ENCODE measurements at regions not wholly inside any gene's neighbourhood (a gene's known extent, or its start where the extent isn't known, plus 50 kb on each side); places are given as distances from the start of the nearest gene placed in this dataset.

DNA sequence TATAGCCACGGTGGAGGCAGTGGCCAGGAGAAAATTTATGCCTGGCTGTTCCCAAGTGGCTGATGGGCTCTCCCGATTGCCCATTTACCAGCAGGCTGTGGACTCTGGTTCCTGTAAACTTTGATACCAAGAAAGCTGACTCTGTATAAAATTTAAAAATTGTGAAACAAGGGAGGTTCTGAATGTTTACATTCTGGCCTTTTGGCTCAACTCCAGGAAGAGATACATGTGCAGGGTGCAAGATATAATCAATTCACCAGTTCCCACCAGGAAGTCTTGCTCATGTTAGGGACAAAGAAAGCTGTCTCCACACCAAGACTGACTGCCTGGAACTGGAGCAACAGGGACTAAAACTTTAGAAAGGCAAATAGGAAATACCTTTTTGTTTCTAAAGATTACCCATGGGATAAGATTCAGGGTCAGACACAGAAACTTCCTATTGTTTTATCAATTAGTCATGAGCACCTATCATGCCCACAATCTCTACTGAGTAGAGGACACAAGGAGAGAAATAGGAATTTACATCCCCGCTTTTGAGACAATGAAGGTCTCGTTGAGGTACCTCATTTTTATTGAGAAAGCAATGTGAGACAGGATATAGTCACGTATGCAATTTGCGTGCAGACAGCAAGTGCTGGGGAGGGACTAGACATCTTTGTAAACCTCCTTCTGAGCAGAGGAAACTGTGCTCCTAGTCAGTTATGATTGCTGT lies 123.5 kb downstream of the LIPG start:
- TF ChIP-seq, protein P1, sequence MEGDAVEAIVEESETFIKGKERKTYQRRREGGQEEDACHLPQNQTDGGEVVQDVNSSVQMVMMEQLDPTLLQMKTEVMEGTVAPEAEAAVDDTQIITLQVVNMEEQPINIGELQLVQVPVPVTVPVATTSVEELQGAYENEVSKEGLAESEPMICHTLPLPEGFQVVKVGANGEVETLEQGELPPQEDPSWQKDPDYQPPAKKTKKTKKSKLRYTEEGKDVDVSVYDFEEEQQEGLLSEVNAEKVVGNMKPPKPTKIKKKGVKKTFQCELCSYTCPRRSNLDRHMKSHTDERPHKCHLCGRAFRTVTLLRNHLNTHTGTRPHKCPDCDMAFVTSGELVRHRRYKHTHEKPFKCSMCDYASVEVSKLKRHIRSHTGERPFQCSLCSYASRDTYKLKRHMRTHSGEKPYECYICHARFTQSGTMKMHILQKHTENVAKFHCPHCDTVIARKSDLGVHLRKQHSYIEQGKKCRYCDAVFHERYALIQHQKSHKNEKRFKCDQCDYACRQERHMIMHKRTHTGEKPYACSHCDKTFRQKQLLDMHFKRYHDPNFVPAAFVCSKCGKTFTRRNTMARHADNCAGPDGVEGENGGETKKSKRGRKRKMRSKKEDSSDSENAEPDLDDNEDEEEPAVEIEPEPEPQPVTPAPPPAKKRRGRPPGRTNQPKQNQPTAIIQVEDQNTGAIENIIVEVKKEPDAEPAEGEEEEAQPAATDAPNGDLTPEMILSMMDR (IDR thresholded peaks at IDR 0.05 in 8 of 11, conservative IDR thresholded peaks at IDR 0.05 in 3 of 11) = no peak
- TF ChIP-seq POLR2AphosphoS5 (IDR thresholded peaks at IDR 0.05) = no peak
- no peak for TF ChIP-seq POLR2A (IDR thresholded peaks at IDR 0.05)

Measured in spleen (tissue), 7 donors.